ENCODE measurements at regions not wholly inside any gene's neighbourhood (a gene's known extent, or its start where the extent isn't known, plus 50 kb on each side); places are given as distances from the start of the nearest gene placed in this dataset.

GRCh38 chr13:63902141-63902540 lies 2486.5 kb upstream of the PCDH20 start:
- TF ChIP-seq, protein P1, sequence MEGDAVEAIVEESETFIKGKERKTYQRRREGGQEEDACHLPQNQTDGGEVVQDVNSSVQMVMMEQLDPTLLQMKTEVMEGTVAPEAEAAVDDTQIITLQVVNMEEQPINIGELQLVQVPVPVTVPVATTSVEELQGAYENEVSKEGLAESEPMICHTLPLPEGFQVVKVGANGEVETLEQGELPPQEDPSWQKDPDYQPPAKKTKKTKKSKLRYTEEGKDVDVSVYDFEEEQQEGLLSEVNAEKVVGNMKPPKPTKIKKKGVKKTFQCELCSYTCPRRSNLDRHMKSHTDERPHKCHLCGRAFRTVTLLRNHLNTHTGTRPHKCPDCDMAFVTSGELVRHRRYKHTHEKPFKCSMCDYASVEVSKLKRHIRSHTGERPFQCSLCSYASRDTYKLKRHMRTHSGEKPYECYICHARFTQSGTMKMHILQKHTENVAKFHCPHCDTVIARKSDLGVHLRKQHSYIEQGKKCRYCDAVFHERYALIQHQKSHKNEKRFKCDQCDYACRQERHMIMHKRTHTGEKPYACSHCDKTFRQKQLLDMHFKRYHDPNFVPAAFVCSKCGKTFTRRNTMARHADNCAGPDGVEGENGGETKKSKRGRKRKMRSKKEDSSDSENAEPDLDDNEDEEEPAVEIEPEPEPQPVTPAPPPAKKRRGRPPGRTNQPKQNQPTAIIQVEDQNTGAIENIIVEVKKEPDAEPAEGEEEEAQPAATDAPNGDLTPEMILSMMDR (IDR thresholded peaks at IDR 0.05; ENCODE audit: insufficient read depth, low read depth, low read length, missing control alignments), result no peak
- DNase-seq (ENCODE audit: low read depth), result no peak
- no peak overlapping the region for H3K4me3 ChIP-seq (ENCODE audit: low read depth, low read length)

GRCh38 chr13:63901630-63902029 lies 2486.0 kb upstream of the PCDH20 start:
- DNase-seq (ENCODE audit: low read depth), result no peak
- no peak overlapping the region for H3K4me3 ChIP-seq (ENCODE audit: low read depth, low read length)
- TF ChIP-seq, protein P1 (IDR thresholded peaks at IDR 0.05; ENCODE audit: insufficient read depth, low read depth, low read length, missing control alignments), result no peak

- no peak for DNase-seq (ENCODE audit: low read depth)
- no peak overlapping the region for H3K4me3 ChIP-seq (ENCODE audit: low read depth, low read length)
- TF ChIP-seq, protein P1 (IDR thresholded peaks at IDR 0.05; ENCODE audit: insufficient read depth, low read depth, low read length, missing control alignments), result no peak
Measured at GRCh38 chr13:63900406-63900805, 2484.8 kb upstream of the PCDH20 start.

- no peak overlapping the region for H3K4me3 ChIP-seq (ENCODE audit: low read depth, low read length)
- TF ChIP-seq, protein P1 (IDR thresholded peaks at IDR 0.05; ENCODE audit: insufficient read depth, low read depth, low read length, missing control alignments), result no peak
- DNase-seq (ENCODE audit: low read depth), result no peak
Measured at GRCh38 chr13:63896321-63896720, 2480.7 kb upstream of the PCDH20 start.

GRCh38 chr13:63882052-63882451 lies 2466.4 kb upstream of the PCDH20 start:
- no peak overlapping the region for H3K4me3 ChIP-seq (ENCODE audit: low read depth, low read length)
- no peak for DNase-seq (ENCODE audit: low read depth)
- TF ChIP-seq, protein P1 (IDR thresholded peaks at IDR 0.05; ENCODE audit: insufficient read depth, low read depth, low read length, missing control alignments), result no peak

- H3K4me3 ChIP-seq (ENCODE audit: low read depth, low read length), result no peak overlapping the region
- DNase-seq (ENCODE audit: low read depth), result no peak
- TF ChIP-seq, protein P1 (IDR thresholded peaks at IDR 0.05; ENCODE audit: insufficient read depth, low read depth, low read length, missing control alignments), result no peak
Measured at GRCh38 chr13:63880705-63881104, 2465.1 kb upstream of the PCDH20 start.

DNA sequence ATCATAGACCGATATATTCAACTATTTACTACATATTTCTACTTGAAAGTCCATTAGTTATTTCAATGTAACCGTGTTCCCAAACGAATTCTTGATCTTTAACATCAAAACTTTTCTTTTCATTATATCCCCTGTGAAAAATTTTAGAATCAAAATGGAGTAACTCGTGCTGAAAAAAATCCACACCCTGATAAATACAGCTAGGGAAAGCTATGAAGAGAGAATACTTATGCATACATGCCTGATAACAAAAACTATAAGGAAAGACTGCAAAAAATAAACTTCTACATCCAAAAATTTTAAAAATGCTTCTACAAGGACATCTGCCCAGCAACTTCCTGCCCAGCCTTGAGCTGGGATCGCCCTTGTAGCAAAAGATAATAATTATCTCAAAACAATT lies 2458.3 kb upstream of the PCDH20 start:
- TF ChIP-seq, protein P1 (IDR thresholded peaks at IDR 0.05; ENCODE audit: insufficient read depth, low read depth, low read length, missing control alignments), result no peak
- DNase-seq (ENCODE audit: low read depth), result no peak
- H3K4me3 ChIP-seq (ENCODE audit: low read depth, low read length), result no peak overlapping the region
